HG03139 (cell line): ENCODE measurements at regions not wholly inside any gene's neighbourhood (a gene's known extent, or its start where the extent isn't known, plus 50 kb on each side); places are given as distances from the start of the nearest gene placed in this dataset.

ENCODE experiments used
- ATAC-seq: cut with Tn5 transposase; IDR thresholded peaks from one replicate; pipeline ENCODE4 v1.9.1; 2021; ENCODE audit not compliant: unreplicated experiment

GRCh38 chr7:25850735-25851134 is 301.3 kb upstream of the NFE2L3 start:
- no peak for ATAC-seq

GRCh38 chr7:25851332-25852210 is 300.4 kb upstream of the NFE2L3 start:
- no peak for ATAC-seq

GRCh38 chr7:25852211-25852938 is 299.6 kb upstream of the NFE2L3 start:
- ATAC-seq, result no peak

- no peak for ATAC-seq
These were observed 299.1 kb upstream of the NFE2L3 start for GRCh38 chr7:25852939-25853271.

- ATAC-seq, result no peak
These were observed 298.7 kb upstream of the NFE2L3 start for GRCh38 chr7:25853314-25853713.

- no peak for ATAC-seq
These were observed 297.9 kb upstream of the NFE2L3 start for GRCh38 chr7:25854059-25854458.

- ATAC-seq, result no peak
These were observed 297.1 kb upstream of the NFE2L3 start for GRCh38 chr7:25854608-25855497.

GRCh38 chr7:25855854-25856782 is 295.9 kb upstream of the NFE2L3 start:
- no peak for ATAC-seq

- no peak for ATAC-seq
These were observed 294.5 kb upstream of the NFE2L3 start for GRCh38 chr7:25857376-25858067.

- ATAC-seq, result no peak
These were observed 293.8 kb upstream of the NFE2L3 start for GRCh38 chr7:25858200-25858524.

- ATAC-seq, result no peak
These were observed 293.2 kb upstream of the NFE2L3 start for GRCh38 chr7:25858525-25859411.

- ATAC-seq, result no peak
These were observed 292.4 kb upstream of the NFE2L3 start for GRCh38 chr7:25859412-25860274.

- no peak for ATAC-seq
These were observed 291.5 kb upstream of the NFE2L3 start for GRCh38 chr7:25860275-25861163.

GRCh38 chr7:25861164-25861496 is 290.9 kb upstream of the NFE2L3 start:
- no peak for ATAC-seq

GRCh38 chr7:25861601-25862260 is 290.3 kb upstream of the NFE2L3 start:
- no peak for ATAC-seq

- peak; percentile 88 for ATAC-seq
These were observed 289.6 kb upstream of the NFE2L3 start for GRCh38 chr7:25862261-25863004.
